HepG2 (cell line): ENCODE measurements at regions not wholly inside any gene's neighbourhood (a gene's known extent, or its start where the extent isn't known, plus 50 kb on each side); places are given as distances from the start of the nearest gene placed in this dataset.

Experiments used
- ARID5B ChIP-seq: IDR thresholded peaks from 2 replicates; pipeline ENCODE4 v1.4.0; 2020; ENCODE audit warnings: mild to moderate bottlenecking, missing genetic modification reagents
- CBX5 ChIP-seq: sonication (generic); formaldehyde crosslinking; IDR thresholded peaks from 2 replicates; pipeline ENCODE4 v1.4.0; 2020; ENCODE audit warnings: missing genetic modification reagents, borderline replicate concordance
- HMG20B ChIP-seq: conservative IDR thresholded peaks from 2 replicates; pipeline ENCODE4 v1.6.1; 2016; ENCODE audit warnings: missing genetic modification reagents, missing compliant biosample characterization
- HOXA3 ChIP-seq: sonication (generic); formaldehyde crosslinking; IDR thresholded peaks from 2 replicates; pipeline ENCODE4 v1.5.0; 2020; ENCODE audit warnings: missing genetic modification reagents
- MIER2 ChIP-seq: IDR thresholded peaks from 2 replicates; pipeline ENCODE4 v1.6.1; 2016; ENCODE audit warnings: missing biosample characterization, missing genetic modification reagents
- NR1H2 ChIP-seq: sonication (generic); formaldehyde crosslinking; IDR thresholded peaks from 2 replicates; pipeline ENCODE4 v1.8.1; 2022; ENCODE audit warnings: low read depth, missing genetic modification reagents, borderline replicate concordance
- RBFOX2 ChIP-seq: fragments of 200-400 bp; formaldehyde crosslinking; IDR thresholded peaks from 2 replicates; pipeline ENCODE4 v1.6.1; 2017; ENCODE audit warnings: low read depth, mild to moderate bottlenecking, low read length
- SOX5 ChIP-seq: IDR thresholded peaks from 2 replicates; pipeline ENCODE4 v1.6.1; 2016; ENCODE audit warnings: borderline replicate concordance
- ZBTB10 ChIP-seq: sonication (generic); formaldehyde crosslinking; IDR thresholded peaks from 2 replicates; pipeline ENCODE4 v1.4.0; 2020; ENCODE audit warnings: missing genetic modification reagents, borderline replicate concordance
- ZBTB44 ChIP-seq: sonication (generic); formaldehyde crosslinking; IDR thresholded peaks from 2 replicates; pipeline ENCODE4 v1.4.0; 2020; ENCODE audit warnings: missing genetic modification reagents
- ZFP62 ChIP-seq: sonication (generic); formaldehyde crosslinking; IDR thresholded peaks from 2 replicates; pipeline ENCODE4 v1.4.0; 2020; ENCODE audit warnings: missing genetic modification reagents
- ZNF18 ChIP-seq: sonication (generic); formaldehyde crosslinking; IDR thresholded peaks from 2 replicates; pipeline ENCODE4 v1.8.0; 2022; ENCODE audit warnings: mild to moderate bottlenecking, missing genetic modification reagents; ENCODE audit not compliant: insufficient replicate concordance
- ZNF569 ChIP-seq: sonication (generic); formaldehyde crosslinking; IDR thresholded peaks from 2 replicates; pipeline ENCODE4 v1.5.0; 2020; ENCODE audit warnings: mild to moderate bottlenecking, missing genetic modification reagents, moderate library complexity, borderline replicate concordance
- ZNF775 ChIP-seq: sonication (generic); formaldehyde crosslinking; IDR thresholded peaks from 2 replicates; pipeline ENCODE4 v1.4.0; 2020; ENCODE audit warnings: missing genetic modification reagents, mild to moderate bottlenecking, moderate library complexity, borderline replicate concordance

GRCh38 chr4:153127760-153128494 is 76.3 kb upstream of the TRIM2 start (continued):
- TF ChIP-seq CBX5 (CRISPR knock-in tag) (no peak), ZBTB44 (CRISPR knock-in tag) (no peak), ZNF18 (CRISPR knock-in tag) (no peak), NR1H2 (no peak), ZNF775 (CRISPR knock-in tag) (no peak), ZNF569 (CRISPR knock-in tag) (no peak), SOX5 (CRISPR knock-in tag) (no peak), ZFP62 (CRISPR knock-in tag) (no peak), ARID5B (CRISPR knock-in tag) (peak; percentile 21; the same call in 1 of the 2 replicates), HMG20B (no peak), HOXA3 (CRISPR knock-in tag) (no peak), MIER2 (CRISPR knock-in tag) (no peak), ZBTB10 (CRISPR knock-in tag) (no peak), RBFOX2 (no peak)
